CD14-positive monocyte (primary cell): ENCODE measurements at regions not wholly inside any gene's neighbourhood (a gene's known extent, or its start where the extent isn't known, plus 50 kb on each side); places are given as distances from the start of the nearest gene placed in this dataset.
"Not testable (repeated sequence)": the region's sequence is repeated elsewhere in the genome, so short reads cannot be mapped to it uniquely, and the experiment has no call there.

Experiments used
- DNase-seq, 3 donors: peaks; one replicate each; pipeline ENCODE4 v3.0.0-alpha.2; 2011 to 2022
- H2AFZ ChIP-seq: 2 replicates; pipeline ENCODE4 v1.6.0; 2012; ENCODE audit warnings: mild to moderate bottlenecking, low read depth, low read length, inconsistent platforms; ENCODE audit not compliant: insufficient read depth, poor library complexity, severe bottlenecking
- H3K27ac ChIP-seq, 2 donors: 1 replicate in 1 of 2; 2 replicates in 1 of 2; pipeline ENCODE4 v1.5.1; 2012 to 2013; ENCODE audit warnings: low read length in 2 of 2, control low read depth in 1 of 2, inconsistent platforms in 1 of 2, low read depth in 1 of 2, mild to moderate bottlenecking in 1 of 2
- H3K27me3 ChIP-seq, 2 donors: one replicate each; pipeline versions ENCODE4 v1.6.0 to v1.6.1; 2011 to 2013; ENCODE audit warnings: low read length in 2 of 2; ENCODE audit not compliant: control insufficient read depth in 2 of 2, insufficient read depth in 2 of 2
- H3K36me3 ChIP-seq, 2 donors: replicated peaks in 1 of 2; 1 replicate in 1 of 2; 2 replicates in 1 of 2; pipeline versions ENCODE4 v1.5.1 to v1.6.1; 2012 to 2013; ENCODE audit warnings: low read length in 2 of 2, control low read depth in 1 of 2, inconsistent platforms in 1 of 2, mild to moderate bottlenecking in 1 of 2; ENCODE audit not compliant: insufficient read depth in 2 of 2, control insufficient read depth in 1 of 2
- H3K4me1 ChIP-seq, 2 donors: 1 replicate in 1 of 2; 2 replicates in 1 of 2; pipeline versions ENCODE4 v1.5.1 to v1.6.1; 2012 to 2013; ENCODE audit warnings: low read length in 2 of 2, control low read depth in 1 of 2, inconsistent platforms in 1 of 2, mild to moderate bottlenecking in 1 of 2, moderate library complexity in 1 of 2; ENCODE audit not compliant: insufficient read depth in 2 of 2, control insufficient read depth in 1 of 2
- H3K4me2 ChIP-seq: replicated peaks from 2 replicates; pipeline ENCODE3; 2012; ENCODE audit warnings: low read length, moderate library complexity, mild to moderate bottlenecking; ENCODE audit not compliant: poor library complexity, severe bottlenecking; ENCODE audit errors: extremely low read depth
- H3K4me3 ChIP-seq, 3 experiments: fragments of 200-600 bp in 1 of 3; sonication (generic) in 1 of 3; replicated peaks in 1 of 3; 1 replicate in 2 of 3; 2 replicates in 1 of 3; pipeline ENCODE4 v1.5.1; 2011 to 2013; ENCODE audit warnings: low read length in 3 of 3, mild to moderate bottlenecking in 3 of 3, control low read depth in 2 of 3, low read depth in 2 of 3, inconsistent platforms in 1 of 3, moderate library complexity in 1 of 3
- H3K79me2 ChIP-seq: 2 replicates; pipeline ENCODE4 v1.6.0; 2012; ENCODE audit warnings: mild to moderate bottlenecking, control low read depth, inconsistent platforms, low read length, moderate library complexity; ENCODE audit not compliant: insufficient read depth
- H3K9ac ChIP-seq: 2 replicates; pipeline ENCODE4 v1.6.0; 2017; ENCODE audit warnings: low read length, mild to moderate bottlenecking; ENCODE audit not compliant: insufficient read depth, poor library complexity, severe bottlenecking
- H3K9me3 ChIP-seq, 2 donors: replicated peaks in 1 of 2; 1 replicate in 1 of 2; 2 replicates in 1 of 2; pipeline versions ENCODE4 v1.5.1 to v1.6.1; 2012 to 2013; ENCODE audit warnings: low read length in 2 of 2, control low read depth in 1 of 2; ENCODE audit not compliant: control insufficient read depth in 1 of 2, insufficient read depth in 1 of 2
- H4K20me1 ChIP-seq: 2 replicates; pipeline ENCODE4 v1.6.0; 2012; ENCODE audit warnings: mild to moderate bottlenecking, low read length, control low read depth, moderate library complexity; ENCODE audit not compliant: insufficient read depth
- H3K27ac Mint-ChIP-seq, 7 donors: one replicate each; pipeline ENCODE4 v1.8.0; 2020; ENCODE audit warnings: mild to moderate bottlenecking in 7 of 7, mixed read lengths in 7 of 7, moderate library complexity in 6 of 7, inconsistent platforms in 2 of 7
- H3K27me3 Mint-ChIP-seq, 3 donors: one replicate each; pipeline ENCODE4 v1.8.0; 2021 to 2022; ENCODE audit warnings: low read depth in 3 of 3, mild to moderate bottlenecking in 3 of 3, mixed read lengths in 3 of 3, moderate library complexity in 3 of 3, inconsistent platforms in 1 of 3
- H3K36me3 Mint-ChIP-seq, 2 donors: one replicate each; pipeline ENCODE4 v1.8.0; 2020; ENCODE audit warnings: mixed read lengths in 2 of 2, inconsistent platforms in 1 of 2, mild to moderate bottlenecking in 1 of 2
- H3K4me1 Mint-ChIP-seq: one replicate; pipeline ENCODE4 v1.8.0; 2020; ENCODE audit warnings: mild to moderate bottlenecking, mixed read lengths
- H3K4me3 Mint-ChIP-seq, 2 donors: one replicate each; pipeline ENCODE4 v1.8.0; 2020; ENCODE audit warnings: mild to moderate bottlenecking in 2 of 2, mixed read lengths in 2 of 2, moderate library complexity in 1 of 2
- H3K9me3 Mint-ChIP-seq, 7 donors: one replicate each; pipeline ENCODE4 v1.8.0; 2020 to 2022; ENCODE audit warnings: mixed read lengths in 7 of 7, mild to moderate bottlenecking in 6 of 7, moderate library complexity in 6 of 7, inconsistent platforms in 2 of 7
- WGBS: methylation state at CpG from one replicate; pipeline ENCODE4 v1.1.5; 2013; ENCODE audit warnings: missing lambda C conversion rate; ENCODE audit not compliant: insufficient coverage; 5-methylcytosine and 5-hydroxymethylcytosine counted together
- intact Hi-C, 2 donors: fragments of 100-400 bp; cut with micrococcal nuclease; formaldehyde crosslinking; loops; one replicate each; pipeline versions ENCODE4 v1.15.0 to v1.15.1; 2023

- H3K27me3 Mint-ChIP-seq, H3K36me3 ChIP-seq, H3K4me3 ChIP-seq, H2AFZ ChIP-seq, H4K20me1 ChIP-seq, H3K27ac ChIP-seq, intact Hi-C loops, H3K27me3 ChIP-seq, H3K4me2 ChIP-seq, H3K9me3 ChIP-seq, H3K9me3 Mint-ChIP-seq, H3K79me2 ChIP-seq, DNase-seq, H3K36me3 Mint-ChIP-seq, H3K4me3 Mint-ChIP-seq, H3K27ac Mint-ChIP-seq, H3K4me1 ChIP-seq, H3K4me1 Mint-ChIP-seq, H3K9ac ChIP-seq: not testable (repeated sequence)
- no CpG with 5 or more reads among the region's 3 CpGs for WGBS
Observed at GRCh38 chr4:9110700-9111099, 59.5 kb upstream of the FAM90A26 start.

- DNase-seq, H4K20me1 ChIP-seq, H3K27me3 ChIP-seq, H2AFZ ChIP-seq, H3K9me3 Mint-ChIP-seq, H3K27ac Mint-ChIP-seq, H3K4me2 ChIP-seq, H3K36me3 Mint-ChIP-seq, H3K9me3 ChIP-seq, H3K4me3 ChIP-seq, H3K27me3 Mint-ChIP-seq, H3K9ac ChIP-seq, H3K4me1 Mint-ChIP-seq, intact Hi-C loops, H3K4me3 Mint-ChIP-seq, H3K4me1 ChIP-seq, H3K79me2 ChIP-seq, H3K36me3 ChIP-seq, H3K27ac ChIP-seq: not testable (repeated sequence)
- WGBS: no CpG with 5 or more reads among the region's 6 CpGs
Observed at GRCh38 chr4:9103148-9103524, 67.1 kb upstream of the FAM90A26 start.

- H3K4me3 ChIP-seq, H3K27me3 ChIP-seq, H3K27ac ChIP-seq, H3K27me3 Mint-ChIP-seq, H3K9me3 ChIP-seq, H3K4me1 Mint-ChIP-seq, H3K4me1 ChIP-seq, H3K79me2 ChIP-seq, H3K4me2 ChIP-seq, H2AFZ ChIP-seq, H3K36me3 Mint-ChIP-seq, H4K20me1 ChIP-seq, H3K4me3 Mint-ChIP-seq, intact Hi-C loops, H3K9ac ChIP-seq, H3K36me3 ChIP-seq, H3K9me3 Mint-ChIP-seq, DNase-seq: not testable (repeated sequence)
- WGBS: 89% methylated on average over 5 of the region's 22 CpGs
- peak overlapping the region in 1 of 7 donors; percentile 31 for H3K27ac Mint-ChIP-seq
Observed at GRCh38 chr4:9102471-9103147, 67.6 kb upstream of the FAM90A26 start.

DNA sequence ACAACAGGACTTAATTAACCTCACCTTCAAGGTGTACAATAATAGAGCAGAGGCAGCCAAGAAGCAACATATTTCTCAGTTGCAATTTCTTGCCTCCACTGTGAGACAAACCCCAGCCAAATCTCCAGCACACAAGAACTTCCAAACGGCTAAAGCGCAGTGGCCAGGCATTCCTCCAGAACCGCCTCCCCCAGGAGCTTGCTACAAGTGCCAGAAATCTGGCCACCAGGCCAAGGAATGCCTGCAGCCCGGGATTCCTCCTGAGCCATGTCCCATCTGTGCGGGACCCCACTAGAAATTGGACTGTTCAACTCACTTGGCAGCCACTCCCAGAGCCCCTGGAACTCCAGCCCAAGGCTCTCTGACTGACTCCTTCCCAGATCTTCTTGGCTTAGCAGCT lies 73.9 kb upstream of the FAM90A26 start:
- WGBS: no CpG with 5 or more reads among the region's 5 CpGs
- DNase-seq, H3K36me3 Mint-ChIP-seq, H4K20me1 ChIP-seq, H3K4me2 ChIP-seq, H3K36me3 ChIP-seq, H3K27ac ChIP-seq, H3K4me3 Mint-ChIP-seq, H3K9me3 ChIP-seq, H2AFZ ChIP-seq, H3K4me1 Mint-ChIP-seq, H3K27ac Mint-ChIP-seq, H3K79me2 ChIP-seq, intact Hi-C loops, H3K27me3 Mint-ChIP-seq, H3K9ac ChIP-seq, H3K4me3 ChIP-seq, H3K4me1 ChIP-seq, H3K27me3 ChIP-seq: not testable (repeated sequence)
- peaks cover 6 to 28% (median 21%) of the 10 kb centered on the region in 7 donors for H3K9me3 Mint-ChIP-seq
